ENCODE measurements at regions not wholly inside any gene's neighbourhood (a gene's known extent, or its start where the extent isn't known, plus 50 kb on each side); places are given as distances from the start of the nearest gene placed in this dataset.

DNA sequence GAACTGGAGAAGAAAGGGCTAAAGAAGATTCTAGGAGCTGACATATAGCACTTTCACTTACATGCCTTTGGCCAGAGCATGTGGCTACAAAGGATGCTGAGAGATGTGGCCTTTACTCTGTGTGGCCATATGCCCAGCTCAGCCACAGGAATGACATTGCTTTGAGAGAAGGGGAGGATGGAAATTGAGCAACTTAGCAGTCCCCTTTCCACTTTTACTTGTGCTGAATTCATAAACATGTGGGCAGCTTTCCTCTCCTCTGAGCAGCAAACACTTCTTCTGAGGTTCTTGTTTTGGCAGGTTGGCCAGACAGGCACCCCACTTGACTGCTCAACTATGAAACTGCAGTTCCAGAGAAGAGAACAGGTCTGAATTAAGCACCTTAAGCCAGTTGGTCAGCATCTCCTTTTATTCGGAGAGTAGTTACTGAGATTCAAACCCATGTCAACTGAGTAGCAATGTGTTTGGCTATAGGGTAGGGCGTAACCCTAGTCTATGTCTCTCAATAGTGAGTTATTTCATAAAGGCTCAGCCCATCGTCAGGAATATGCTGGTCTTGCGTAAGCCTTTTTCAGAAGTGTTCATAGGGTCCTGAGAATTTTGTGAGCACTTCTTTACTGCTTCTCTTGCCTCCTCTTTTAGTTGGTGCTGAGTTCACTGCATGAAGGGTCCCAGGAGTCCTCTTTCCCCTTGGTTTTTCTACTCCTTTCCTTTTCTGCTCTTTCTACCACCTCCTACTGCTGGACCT, 134.5 kb downstream of the PALM2AKAP2 start:
- ATAC-seq (peak; percentile 68), FAIRE-seq (peak; percentile 59)
- peak overlapping the region; percentile 71 for H3K27ac ChIP-seq (ENCODE audit: control insufficient read depth, insufficient read depth)
- TF ChIP-seq, protein P1, sequence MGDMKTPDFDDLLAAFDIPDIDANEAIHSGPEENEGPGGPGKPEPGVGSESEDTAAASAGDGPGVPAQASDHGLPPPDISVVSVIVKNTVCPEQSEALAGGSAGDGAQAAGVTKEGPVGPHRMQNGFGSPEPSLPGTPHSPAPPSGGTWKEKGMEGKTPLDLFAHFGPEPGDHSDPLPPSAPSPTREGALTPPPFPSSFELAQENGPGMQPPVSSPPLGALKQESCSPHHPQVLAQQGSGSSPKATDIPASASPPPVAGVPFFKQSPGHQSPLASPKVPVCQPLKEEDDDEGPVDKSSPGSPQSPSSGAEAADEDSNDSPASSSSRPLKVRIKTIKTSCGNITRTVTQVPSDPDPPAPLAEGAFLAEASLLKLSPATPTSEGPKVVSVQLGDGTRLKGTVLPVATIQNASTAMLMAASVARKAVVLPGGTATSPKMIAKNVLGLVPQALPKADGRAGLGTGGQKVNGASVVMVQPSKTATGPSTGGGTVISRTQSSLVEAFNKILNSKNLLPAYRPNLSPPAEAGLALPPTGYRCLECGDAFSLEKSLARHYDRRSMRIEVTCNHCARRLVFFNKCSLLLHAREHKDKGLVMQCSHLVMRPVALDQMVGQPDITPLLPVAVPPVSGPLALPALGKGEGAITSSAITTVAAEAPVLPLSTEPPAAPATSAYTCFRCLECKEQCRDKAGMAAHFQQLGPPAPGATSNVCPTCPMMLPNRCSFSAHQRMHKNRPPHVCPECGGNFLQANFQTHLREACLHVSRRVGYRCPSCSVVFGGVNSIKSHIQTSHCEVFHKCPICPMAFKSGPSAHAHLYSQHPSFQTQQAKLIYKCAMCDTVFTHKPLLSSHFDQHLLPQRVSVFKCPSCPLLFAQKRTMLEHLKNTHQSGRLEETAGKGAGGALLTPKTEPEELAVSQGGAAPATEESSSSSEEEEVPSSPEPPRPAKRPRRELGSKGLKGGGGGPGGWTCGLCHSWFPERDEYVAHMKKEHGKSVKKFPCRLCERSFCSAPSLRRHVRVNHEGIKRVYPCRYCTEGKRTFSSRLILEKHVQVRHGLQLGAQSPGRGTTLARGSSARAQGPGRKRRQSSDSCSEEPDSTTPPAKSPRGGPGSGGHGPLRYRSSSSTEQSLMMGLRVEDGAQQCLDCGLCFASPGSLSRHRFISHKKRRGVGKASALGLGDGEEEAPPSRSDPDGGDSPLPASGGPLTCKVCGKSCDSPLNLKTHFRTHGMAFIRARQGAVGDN (IDR thresholded peaks at IDR 0.05) = peak; percentile 63
- TF ChIP-seq MTA2 (IDR thresholded peaks at IDR 0.05; ENCODE audit: low read depth) (peak; percentile 35; the same call in 1 of the 2 replicates), CREB1 (IDR thresholded peaks at IDR 0.05; ENCODE audit: low read depth) (0 out of 2 replicates have a peak, but pooled peaks have one; percentile 15), IKZF2 (IDR thresholded peaks at IDR 0.05) (peak; percentile 28 to 46; a peak in 2 of 4 replicates), BHLHE40 (IDR thresholded peaks at IDR 0.05; ENCODE audit: borderline replicate concordance in 1 of 2, low read depth in 2 of 2, low read length in 1 of 2) (0 out of 4 replicates have a peak, but pooled peaks of 1 of the 2 experiments have one; percentile 17), EED (IDR thresholded peaks at IDR 0.05; ENCODE audit: low read depth) (peak; percentile 39), RUNX3 (IDR thresholded peaks at IDR 0.05; ENCODE audit: low read length) (peak; percentile 80), SREBF2 (IDR thresholded peaks at IDR 0.05; ENCODE audit: low read length) (no peak), PAX5 (IDR thresholded peaks at IDR 0.05; ENCODE audit: borderline replicate concordance, low read depth, low read length) (peak; percentile 38; the same call in 1 of the 2 replicates), IKZF1 (conservative IDR thresholded peaks at IDR 0.05) (peak; percentile 65), HCFC1 (IDR thresholded peaks at IDR 0.05; ENCODE audit: low read length) (no peak), POLR2A (IDR thresholded peaks at IDR 0.05; ENCODE audit: low read depth, low read length) (0 out of 2 replicates have a peak, but pooled peaks have one; percentile 17), PML (IDR thresholded peaks at IDR 0.05; ENCODE audit: low read length) (no peak), NFIC (IDR thresholded peaks at IDR 0.05; ENCODE audit: low read depth, low read length) (0 out of 2 replicates have a peak, but pooled peaks have one; percentile 40), SMAD5 (IDR thresholded peaks at IDR 0.05; ENCODE audit: low read depth) (0 out of 2 replicates have a peak, but pooled peaks have one; percentile 25), EP300 (IDR thresholded peaks at IDR 0.05; ENCODE audit: borderline replicate concordance in 1 of 2, control insufficient read depth in 1 of 2, low read depth in 2 of 2, low read length in 2 of 2) (peak in 1 of 2 experiments; percentile 64; a peak in 2 of 4 replicates)
- TF ChIP-seq, protein P2, sequence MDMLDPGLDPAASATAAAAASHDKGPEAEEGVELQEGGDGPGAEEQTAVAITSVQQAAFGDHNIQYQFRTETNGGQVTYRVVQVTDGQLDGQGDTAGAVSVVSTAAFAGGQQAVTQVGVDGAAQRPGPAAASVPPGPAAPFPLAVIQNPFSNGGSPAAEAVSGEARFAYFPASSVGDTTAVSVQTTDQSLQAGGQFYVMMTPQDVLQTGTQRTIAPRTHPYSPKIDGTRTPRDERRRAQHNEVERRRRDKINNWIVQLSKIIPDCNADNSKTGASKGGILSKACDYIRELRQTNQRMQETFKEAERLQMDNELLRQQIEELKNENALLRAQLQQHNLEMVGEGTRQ (IDR thresholded peaks at IDR 0.05; ENCODE audit: borderline replicate concordance, low read depth, low read length) = no peak

More for the DNA sequence above, 134.5 kb downstream of the PALM2AKAP2 start:
- BruUV-seq (replicated peaks) = no TSS peak
- CTCF ChIA-PET = interaction anchor here (1.0 to 21.3 kb wide), 6 partner anchors 10 to 234 kb away, joined by 3 to 597 read pairs (median 13); no protein-coding TSS in a partner anchor
- peak; percentile 71 for DNase-seq (ENCODE audit: low read depth, low spot score)
- intact Hi-C loops (cut with micrococcal nuclease; ENCODE audit: unreplicated experiment) (no loop called here), in situ Hi-C loops (cut with MboI) (loop anchor here (5.0 kb wide), 1 partner anchor 58 kb away; no protein-coding TSS in a partner anchor)
- no peaks in the 10 kb centered on the region for H3K9me3 ChIP-seq (replicated peaks; ENCODE audit: control insufficient read depth, insufficient read depth, low read length)
- H3K79me2 ChIP-seq (ENCODE audit: control insufficient read depth, insufficient read depth, low read length) = no peaks in the 10 kb centered on the region
- POLR2A ChIA-PET = interaction anchor here (0.6 to 4.8 kb wide), 2 partner anchors 54 to 259 kb away, joined by 3 to 52 read pairs; no protein-coding TSS in a partner anchor
- H2AFZ ChIP-seq (ENCODE audit: control insufficient read depth, low read depth, low read length) = peak overlapping the region; percentile 16; the same call in 1 of the 2 replicates
- peak overlapping the region; percentile 22; the same call in 1 of the 2 replicates for H3K4me3 ChIP-seq
- H3K4me2 ChIP-seq (ENCODE audit: control insufficient read depth, insufficient read depth) = peak overlapping the region; percentile 70
- H4K20me1 ChIP-seq (ENCODE audit: control insufficient read depth, insufficient read depth) = no peaks in the 10 kb centered on the region
- SMC1A ChIA-PET (ENCODE audit: uncharacterized antibody, unreplicated experiment) = interaction anchor here (0.7 to 27.0 kb wide), 17 partner anchors 11 to 300 kb away, joined by 3 to 636 read pairs (median 5); no protein-coding TSS in a partner anchor
- RAD21 ChIA-PET (ENCODE audit: unreplicated experiment) = interaction anchor here (0.6 to 3.9 kb wide), 11 partner anchors 11 to 237 kb away, joined by 3 to 59 read pairs (median 6); no protein-coding TSS in a partner anchor
- H3K36me3 ChIP-seq (ENCODE audit: control insufficient read depth in 2 of 2, insufficient read depth in 2 of 2, low read length in 1 of 2) = no peaks in the 10 kb centered on the region
- WGBS (ENCODE audit: insufficient coverage, insufficient replicate concordance, low lambda C conversion rate, missing lambda C conversion rate) = 39% methylated on average over 4 of the region's 4 CpGs
- peaks cover 65% of the 10 kb centered on the region for H3K4me1 ChIP-seq (ENCODE audit: control insufficient read depth, insufficient read depth, low read length)
- peak overlapping the region; percentile 45; the same call in 1 of the 2 replicates for H3K9ac ChIP-seq (ENCODE audit: control insufficient read depth, insufficient read depth, low read length)
- no peaks in the 10 kb centered on the region for H3K27me3 ChIP-seq (replicated peaks in 1 of 2; ENCODE audit: control insufficient read depth in 2 of 2, insufficient read depth in 2 of 2, low read length in 1 of 2)
